IMR-90 (cell line): ENCODE measurements at regions not wholly inside any gene's neighbourhood (a gene's known extent, or its start where the extent isn't known, plus 50 kb on each side); places are given as distances from the start of the nearest gene placed in this dataset.

ENCODE experiments used
- ATAC-seq: fragments of 200-7000 bp; cut with Tn5 transposase; 2 replicates; pipeline ENCODE4 v1.9.1; 2020; ENCODE audit warnings: low read depth, mild to moderate bottlenecking, moderate library complexity
- BruUV-seq: library from RNA; stranded (reverse); fragments of 400-500 nt; replicated peaks from 2 replicates; lab custom pipeline; 2021; lab: Mats Ljungman, UMichigan
- CTCF ChIA-PET: fragments of 300-600 bp; formaldehyde crosslinking; extraction: SDS; loops from one replicate; lab custom pipeline; 2021; ENCODE audit warnings: antibody characterized with exemption; lab: Yijun Ruan, JAX
- POLR2A ChIA-PET: fragments of 300-600 bp; sonication (Branson Sonifier 250); formaldehyde crosslinking; loops from one replicate; lab custom pipeline; 2022; ENCODE audit warnings: antibody characterized with exemption; ENCODE audit not compliant: unreplicated experiment; lab: Charles Lee
- DNase-seq: peaks from one replicate; pipeline ENCODE4 v3.0.0; 2013
- H2AFZ ChIP-seq: replicated peaks from 2 replicates; pipeline ENCODE3; 2013; ENCODE audit warnings: low read length, mild to moderate bottlenecking; ENCODE audit not compliant: poor library complexity
- H2AK5ac ChIP-seq: 2 replicates; pipeline ENCODE4 v1.6.1; 2013; ENCODE audit warnings: low read depth, low read length, inconsistent platforms
- H2AK9ac ChIP-seq: replicated peaks from 2 replicates; pipeline ENCODE3; 2013; ENCODE audit warnings: mild to moderate bottlenecking, low read depth, low read length, moderate library complexity; ENCODE audit not compliant: poor library complexity
- H2BK120ac ChIP-seq: 2 replicates; pipeline ENCODE4 v1.6.1; 2013; ENCODE audit warnings: low read depth, low read length, inconsistent platforms
- H2BK15ac ChIP-seq: 3 replicates; pipeline ENCODE4 v1.6.1; 2013; ENCODE audit warnings: low read depth, low read length, inconsistent platforms
- H2BK20ac ChIP-seq: 2 replicates; pipeline ENCODE4 v1.6.1; 2013; ENCODE audit warnings: low read depth, mild to moderate bottlenecking, inconsistent platforms, low read length, moderate library complexity
- H2BK5ac ChIP-seq: 2 replicates; pipeline ENCODE4 v1.6.1; 2013; ENCODE audit warnings: mild to moderate bottlenecking, low read depth, low read length, inconsistent platforms; ENCODE audit not compliant: poor library complexity, severe bottlenecking
- H3K14ac ChIP-seq: replicated peaks from 2 replicates; pipeline ENCODE4 v1.6.1; 2013; ENCODE audit warnings: low read depth, low read length, inconsistent platforms
- H3K18ac ChIP-seq: 2 replicates; pipeline ENCODE4 v1.6.1; 2013; ENCODE audit warnings: low read depth, low read length, control low read depth
- H3K23ac ChIP-seq: 2 replicates; pipeline ENCODE4 v1.6.1; 2013; ENCODE audit warnings: low read depth, low read length, inconsistent platforms
- H3K27ac ChIP-seq: 2 replicates; pipeline ENCODE4 v1.5.1; 2013; ENCODE audit warnings: mild to moderate bottlenecking, control low read depth, low read length; ENCODE audit not compliant: insufficient read depth
- H3K27me3 ChIP-seq: 2 replicates; pipeline ENCODE4 v1.6.1; 2013; ENCODE audit warnings: low read length; ENCODE audit not compliant: control insufficient read depth, insufficient read depth
- H3K36me3 ChIP-seq: 2 replicates; pipeline ENCODE4 v1.6.1; 2013; ENCODE audit warnings: low read length, mixed read lengths; ENCODE audit not compliant: control insufficient read depth, insufficient read depth
- H3K4ac ChIP-seq: 2 replicates; pipeline ENCODE4 v1.6.1; 2013; ENCODE audit warnings: low read depth, low read length, inconsistent platforms
- H3K4me1 ChIP-seq: 2 replicates; pipeline ENCODE4 v1.6.1; 2013; ENCODE audit warnings: low read length, mixed read lengths; ENCODE audit not compliant: control insufficient read depth, insufficient read depth
- H3K4me2 ChIP-seq: 2 replicates; pipeline ENCODE4 v1.6.1; 2013; ENCODE audit warnings: low read depth, mild to moderate bottlenecking, control low read depth, low read length, moderate library complexity
- H3K4me3 ChIP-seq: 2 replicates; pipeline ENCODE4 v1.5.1; 2013; ENCODE audit warnings: low read depth, mild to moderate bottlenecking, control low read depth, low read length, moderate library complexity; ENCODE audit not compliant: insufficient read depth
- H3K56ac ChIP-seq: 2 replicates; pipeline ENCODE4 v1.6.1; 2013; ENCODE audit warnings: low read length, inconsistent platforms; ENCODE audit not compliant: insufficient read depth; ENCODE audit errors: extremely low read depth
- H3K79me1 ChIP-seq, 2 experiments: 2 replicates each; pipeline ENCODE4 v1.6.1; 2013; ENCODE audit warnings: low read length in 2 of 2, inconsistent platforms in 1 of 2, low read depth in 1 of 2
- H3K9ac ChIP-seq: 2 replicates; pipeline ENCODE4 v1.6.1; 2013; ENCODE audit warnings: low read depth, low read length, control low read depth
- H3K9me1 ChIP-seq: 2 replicates; pipeline ENCODE4 v1.6.1; 2013; ENCODE audit warnings: low read length, inconsistent platforms; ENCODE audit not compliant: insufficient read depth
- H3K9me3 ChIP-seq: 2 replicates; pipeline ENCODE4 v1.6.1; 2013; ENCODE audit warnings: low read length; ENCODE audit not compliant: control insufficient read depth, insufficient read depth
- H4K20me1 ChIP-seq: 2 replicates; pipeline ENCODE4 v1.6.1; 2013; ENCODE audit warnings: low read length, inconsistent platforms; ENCODE audit not compliant: insufficient read depth
- H4K5ac ChIP-seq: 2 replicates; pipeline ENCODE4 v1.6.1; 2013; ENCODE audit warnings: mild to moderate bottlenecking, low read depth, low read length, control low read depth
- H4K8ac ChIP-seq, 2 experiments: 2 replicates each; pipeline ENCODE4 v1.6.1; 2013; ENCODE audit warnings: low read depth in 2 of 2, low read length in 2 of 2, control low read depth in 1 of 2, inconsistent platforms in 1 of 2
- H4K91ac ChIP-seq: 2 replicates; pipeline ENCODE4 v1.6.1; 2013; ENCODE audit warnings: low read depth, low read length, inconsistent platforms; ENCODE audit not compliant: insufficient read depth
- BHLHE40 ChIP-seq: fragments of 150-350 bp; IDR thresholded peaks from 2 replicates; pipeline ENCODE4 v1.6.1; 2016; ENCODE audit warnings: mild to moderate bottlenecking, low read depth, low read length
- CEBPB ChIP-seq: IDR thresholded peaks from 2 replicates; pipeline ENCODE4 v1.6.1; 2012; ENCODE audit warnings: low read depth, low read length, improper control_type of control experiment
- CHD1 ChIP-seq: IDR thresholded peaks from 2 replicates; pipeline ENCODE4 v1.6.1; 2012; ENCODE audit warnings: low read depth, low read length, improper control_type of control experiment
- CTCF ChIP-seq: conservative IDR thresholded peaks from 2 replicates; pipeline ENCODE4 v1.5.1; 2012; ENCODE audit warnings: mild to moderate bottlenecking, low read depth, low read length, improper control_type of control experiment
- ELK1 ChIP-seq: fragments of 150-350 bp; IDR thresholded peaks from 2 replicates; pipeline ENCODE4 v1.6.1; 2016; ENCODE audit warnings: low read depth, mild to moderate bottlenecking, low read length, moderate library complexity, borderline replicate concordance
- FOS ChIP-seq: fragments of 150-350 bp; IDR thresholded peaks from 2 replicates; pipeline ENCODE4 v1.6.1; 2016; ENCODE audit warnings: low read depth, low read length
- MAFK ChIP-seq: IDR thresholded peaks from 2 replicates; pipeline ENCODE4 v1.6.1; 2012; ENCODE audit warnings: low read depth, low read length, improper control_type of control experiment
- MAZ ChIP-seq: IDR thresholded peaks from 2 replicates; pipeline ENCODE4 v1.6.1; 2012; ENCODE audit warnings: low read depth, mild to moderate bottlenecking, low read length, improper control_type of control experiment, moderate library complexity, borderline replicate concordance
- MXI1 ChIP-seq: IDR thresholded peaks from 2 replicates; pipeline ENCODE4 v1.6.1; 2012; ENCODE audit warnings: low read depth, mild to moderate bottlenecking, low read length, moderate library complexity, borderline replicate concordance
- NFE2L2 ChIP-seq: fragments of 150-350 bp; IDR thresholded peaks from 2 replicates; pipeline ENCODE4 v1.6.1; 2016; ENCODE audit warnings: low read depth, mild to moderate bottlenecking, low read length
- RCOR1 ChIP-seq: IDR thresholded peaks from 2 replicates; pipeline ENCODE4 v1.6.1; 2012; ENCODE audit warnings: mild to moderate bottlenecking, low read length, improper control_type of control experiment; ENCODE audit not compliant: insufficient replicate concordance
- RFX5 ChIP-seq: IDR thresholded peaks from 2 replicates; pipeline ENCODE4 v1.8.0; 2012; ENCODE audit warnings: low read depth, mild to moderate bottlenecking, low read length, moderate library complexity
- SMC3 ChIP-seq: fragments of 150-350 bp; IDR thresholded peaks from 2 replicates; pipeline ENCODE4 v1.6.1; 2016; ENCODE audit warnings: low read depth, mild to moderate bottlenecking, antibody characterized with exemption, low read length, moderate library complexity
- USF2 ChIP-seq: fragments of 150-350 bp; IDR thresholded peaks from 2 replicates; pipeline ENCODE4 v1.6.1; 2017; ENCODE audit warnings: mild to moderate bottlenecking, antibody characterized with exemption, low read length, low read depth
- WGBS, 2 experiments: methylation state at CpG; one replicate each; pipeline versions ENCODE4 v1.1.5 to v1.1.7; 2013; ENCODE audit warnings: missing lambda C conversion rate in 2 of 2; ENCODE audit not compliant: insufficient read length in 1 of 2; ENCODE audit errors: extremely low coverage in 2 of 2; 5-methylcytosine and 5-hydroxymethylcytosine counted together
- dilution Hi-C: fragments of 300-500 bp; cut with HindIII; formaldehyde crosslinking; loops from one replicate; pipeline ENCODE4 v1.14.3; 2018; ENCODE audit warnings: low sequenced_read_pairs; ENCODE audit not compliant: unreplicated experiment
- in situ Hi-C: fragments of 300-500 bp; cut with MboI; formaldehyde crosslinking; loops from 3 replicates; pipeline ENCODE4 v1.14.3; 2019; ENCODE audit warnings: low sequenced_read_pairs, inconsistent platforms, mixed read lengths
- intact Hi-C: fragments of 100-400 bp; cut with micrococcal nuclease; formaldehyde crosslinking; loops from 2 replicates; pipeline ENCODE4 v1.10.0; 2022

DNA sequence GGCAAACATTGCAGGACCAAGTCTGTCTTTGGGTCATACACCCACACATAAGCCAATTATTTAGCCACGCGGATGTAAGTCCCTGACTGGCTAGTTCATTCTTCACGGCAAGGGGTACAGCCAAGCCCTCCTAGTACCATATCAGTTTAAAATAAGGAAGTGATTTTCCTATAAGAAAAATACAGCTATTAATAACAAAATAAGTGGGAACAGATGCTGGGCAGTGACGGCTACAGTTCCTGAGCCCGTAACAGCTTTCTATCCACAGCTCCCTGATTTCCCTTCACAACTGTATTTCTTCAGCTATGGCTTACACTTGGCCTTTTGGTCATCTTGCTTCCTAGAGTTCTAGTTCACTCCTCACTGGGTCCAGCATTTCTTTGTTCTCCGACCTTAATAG, 542.4 kb upstream of the C16orf82 start:
- no peaks in the 10 kb centered on the region for H3K79me1 ChIP-seq
- H3K23ac ChIP-seq: no peak overlapping the region
- no peak overlapping the region for H2AK9ac ChIP-seq
- H3K27ac ChIP-seq: no peak overlapping the region
- H2AK5ac ChIP-seq: no peak overlapping the region
- H3K4me1 ChIP-seq: no peaks in the 10 kb centered on the region
- H3K4me2 ChIP-seq: no peak overlapping the region
- no peak overlapping the region for H2BK20ac ChIP-seq
- H3K36me3 ChIP-seq: no peaks in the 10 kb centered on the region
- no peak overlapping the region for H2AFZ ChIP-seq
- 100% methylated on average over 1 of the region's 6 CpGs; no CpG with 5 or more reads in 1 of the 2 experiments for WGBS, 2 experiments
- H3K9me3 ChIP-seq: peaks cover 6% of the 10 kb centered on the region
- H4K5ac ChIP-seq: no peak overlapping the region
- H3K4me3 ChIP-seq: no peak overlapping the region
- H2BK5ac ChIP-seq: no peak overlapping the region
- no peak overlapping the region for H3K56ac ChIP-seq
- no peaks in the 10 kb centered on the region for H4K20me1 ChIP-seq
- no peak overlapping the region for H4K8ac ChIP-seq
- in situ Hi-C loops (no loop called here), dilution Hi-C loops (no loop called here), intact Hi-C loops (no loop called here)
- H3K14ac ChIP-seq: no peak overlapping the region
- DNase-seq (no peak), ATAC-seq (no peak)
- no peak overlapping the region for H3K9ac ChIP-seq
- no peak overlapping the region for H3K4ac ChIP-seq
- H2BK15ac ChIP-seq: no peak overlapping the region
- no peaks in the 10 kb centered on the region for H3K9me1 ChIP-seq
- H3K18ac ChIP-seq: no peak overlapping the region
- no peaks in the 10 kb centered on the region for H3K27me3 ChIP-seq
- ChIA-PET CTCF (no interaction called here), POLR2A (no interaction called here)
- TF ChIP-seq CHD1 (no peak), USF2 (no peak), RFX5 (no peak), FOS (no peak), CEBPB (no peak), MXI1 (no peak), ELK1 (no peak), CTCF (no peak), MAFK (no peak), SMC3 (no peak), BHLHE40 (no peak), MAZ (no peak), NFE2L2 (no peak), RCOR1 (no peak)
- BruUV-seq: no TSS peak
- no peak overlapping the region for H4K91ac ChIP-seq
- H2BK120ac ChIP-seq: no peak overlapping the region
